Breast epithelium (tissue), 4 donors: ENCODE measurements at regions not wholly inside any gene's neighbourhood (a gene's known extent, or its start where the extent isn't known, plus 50 kb on each side); places are given as distances from the start of the nearest gene placed in this dataset.

ENCODE experiments used
- DNase-seq, 2 donors: peaks; one replicate each; pipeline ENCODE4 v3.0.0-alpha.2; 2019; ENCODE audit warnings: low spot score in 2 of 2
- H3K27ac ChIP-seq, 2 donors: fragments of 200-600 bp; sonication (generic) in 1 of 2; one replicate each; pipeline ENCODE4 v1.5.1; 2016 to 2019; ENCODE audit warnings: mild to moderate bottlenecking in 1 of 2
- H3K27me3 ChIP-seq, 2 donors: fragments of 200-600 bp; sonication (generic) in 1 of 2; one replicate each; pipeline versions ENCODE4 v1.5.1 to v1.6.0; 2017 to 2019; ENCODE audit warnings: control low read depth in 1 of 2, mild to moderate bottlenecking in 1 of 2
- H3K36me3 ChIP-seq: fragments of 200-600 bp; one replicate; pipeline ENCODE4 v1.5.1; 2019
- H3K4me1 ChIP-seq, 2 donors: fragments of 200-600 bp; sonication (generic); one replicate each; pipeline ENCODE4 v1.5.1; 2016 to 2019; ENCODE audit warnings: control low read depth in 1 of 2
- H3K4me3 ChIP-seq, 3 donors: fragments of 200-600 bp; sonication (generic); 1 replicate in 2 of 3; 2 replicates in 1 of 3; pipeline ENCODE4 v1.5.1; 2016 to 2019; ENCODE audit warnings: mild to moderate bottlenecking in 3 of 3, moderate library complexity in 2 of 3
- H3K9me3 ChIP-seq, 2 donors: fragments of 200-600 bp; sonication (generic) in 1 of 2; one replicate each; pipeline ENCODE4 v1.5.1; 2016 to 2019; ENCODE audit warnings: control low read depth in 1 of 2
- CTCF ChIP-seq, 3 donors: fragments of 450-650 bp; IDR thresholded peaks; one replicate each; pipeline ENCODE4 v1.5.1; 2016 to 2017; ENCODE audit warnings: antibody characterized with exemption in 3 of 3, mild to moderate bottlenecking in 3 of 3, moderate library complexity in 3 of 3
- POLR2A ChIP-seq: fragments of 450-650 bp; IDR thresholded peaks from one replicate; pipeline ENCODE4 v1.6.1; 2016; ENCODE audit warnings: antibody characterized with exemption, mild to moderate bottlenecking, moderate library complexity
- POLR2AphosphoS5 ChIP-seq, 3 donors: sonication (generic); formaldehyde crosslinking; IDR thresholded peaks; one replicate each; pipeline ENCODE4 v1.6.1; 2017; ENCODE audit warnings: antibody characterized with exemption in 3 of 3
- intact Hi-C: fragments of 100-400 bp; cut with DNase I; formaldehyde crosslinking; loops from one replicate; pipeline ENCODE4 v1.15.1; 2023; ENCODE audit warnings: low total_unique reads

GRCh38 chr5:61790007-61790406, 457.9 kb downstream of the ZSWIM6 start:
- H3K9me3 ChIP-seq = no peaks in the 10 kb centered on the region
- H3K27me3 ChIP-seq = no peaks in the 10 kb centered on the region
- intact Hi-C loops = no loop called here
- no peaks in the 10 kb centered on the region for H3K4me1 ChIP-seq
- DNase-seq = no peak
- no peak overlapping the region for H3K27ac ChIP-seq
- TF ChIP-seq CTCF (IDR thresholded peaks at IDR 0.05) (no peak), POLR2AphosphoS5 (IDR thresholded peaks at IDR 0.05) (no peak), POLR2A (no peak)
- no peak overlapping the region for H3K4me3 ChIP-seq
- no peaks in the 10 kb centered on the region for H3K36me3 ChIP-seq

GRCh38 chr5:61790678-61791077, 458.6 kb downstream of the ZSWIM6 start:
- no peaks in the 10 kb centered on the region for H3K4me1 ChIP-seq
- H3K36me3 ChIP-seq = no peaks in the 10 kb centered on the region
- H3K27ac ChIP-seq = no peak overlapping the region
- H3K4me3 ChIP-seq = no peak overlapping the region
- TF ChIP-seq POLR2A (no peak), CTCF (IDR thresholded peaks at IDR 0.05) (no peak), POLR2AphosphoS5 (IDR thresholded peaks at IDR 0.05) (no peak)
- no peak for DNase-seq
- intact Hi-C loops = no loop called here
- no peaks in the 10 kb centered on the region for H3K9me3 ChIP-seq
- H3K27me3 ChIP-seq = no peaks in the 10 kb centered on the region

GRCh38 chr5:61796773-61797172, 464.7 kb downstream of the ZSWIM6 start:
- TF ChIP-seq POLR2AphosphoS5 (IDR thresholded peaks at IDR 0.05) (no peak), POLR2A (no peak), CTCF (IDR thresholded peaks at IDR 0.05) (no peak)
- no peak overlapping the region for H3K27ac ChIP-seq
- no peaks in the 10 kb centered on the region for H3K36me3 ChIP-seq
- H3K9me3 ChIP-seq = no peaks in the 10 kb centered on the region
- no peaks in the 10 kb centered on the region for H3K4me1 ChIP-seq
- H3K27me3 ChIP-seq = no peaks in the 10 kb centered on the region
- no peak for DNase-seq
- intact Hi-C loops = no loop called here
- H3K4me3 ChIP-seq = no peak overlapping the region

- intact Hi-C loops = no loop called here
- Histone ChIP-seq H3K4me3 (no peak overlapping the region), H3K9me3 (no peaks in the 10 kb centered on the region), H3K27me3 (no peaks in the 10 kb centered on the region), H3K36me3 (no peaks in the 10 kb centered on the region), H3K4me1 (no peaks in the 10 kb centered on the region), H3K27ac (no peak overlapping the region)
- no peak for DNase-seq
- TF ChIP-seq CTCF (IDR thresholded peaks at IDR 0.05) (no peak), POLR2A (no peak), POLR2AphosphoS5 (IDR thresholded peaks at IDR 0.05) (no peak)
Observed at GRCh38 chr5:61800450-61800849, 468.4 kb downstream of the ZSWIM6 start.

GRCh38 chr5:61801174-61801573, 469.1 kb downstream of the ZSWIM6 start:
- intact Hi-C loops = no loop called here

More at GRCh38 chr5:61801174-61801573, 469.1 kb downstream of the ZSWIM6 start:
- TF ChIP-seq CTCF (IDR thresholded peaks at IDR 0.05) = no peak
- TF ChIP-seq POLR2A = no peak
- TF ChIP-seq POLR2AphosphoS5 (IDR thresholded peaks at IDR 0.05) = no peak
- no peak for DNase-seq
- H3K27me3 ChIP-seq = no peaks in the 10 kb centered on the region
- H3K36me3 ChIP-seq = no peaks in the 10 kb centered on the region
- H3K27ac ChIP-seq = no peak overlapping the region
- H3K9me3 ChIP-seq = no peaks in the 10 kb centered on the region
- H3K4me1 ChIP-seq = no peaks in the 10 kb centered on the region
- H3K4me3 ChIP-seq = no peak overlapping the region
